Naive B cell (primary cell): ENCODE measurements at regions not wholly inside any gene's neighbourhood (a gene's known extent, or its start where the extent isn't known, plus 50 kb on each side); places are given as distances from the start of the nearest gene placed in this dataset.

Source experiments
- ATAC-seq, 2 donors: fragments of 150-1000 bp; cut with Tn5 transposase; 2 replicates each; pipeline ENCODE4 v1.10.0; 2021; ENCODE audit warnings: low read depth in 2 of 2, mild to moderate bottlenecking in 2 of 2, moderate library complexity in 2 of 2
- DNase-seq: peaks from one replicate; pipeline ENCODE4 v3.0.0; 2022
- H3K27ac Mint-ChIP-seq, 6 donors: one replicate each; pipeline ENCODE4 v1.8.0; 2020 to 2022; ENCODE audit warnings: mild to moderate bottlenecking in 6 of 6, mixed read lengths in 6 of 6, moderate library complexity in 5 of 6, inconsistent platforms in 2 of 6
- H3K27me3 Mint-ChIP-seq, 3 donors: one replicate each; pipeline ENCODE4 v1.8.0; 2021 to 2022; ENCODE audit warnings: mixed read lengths in 3 of 3, mild to moderate bottlenecking in 1 of 3
- H3K36me3 Mint-ChIP-seq, 2 donors: one replicate each; pipeline ENCODE4 v1.8.0; 2020 to 2022; ENCODE audit warnings: mixed read lengths in 2 of 2, inconsistent platforms in 1 of 2, mild to moderate bottlenecking in 1 of 2
- H3K4me1 Mint-ChIP-seq, 3 donors: one replicate each; pipeline ENCODE4 v1.8.0; 2020 to 2022; ENCODE audit warnings: mixed read lengths in 3 of 3, inconsistent platforms in 1 of 3, mild to moderate bottlenecking in 1 of 3, moderate library complexity in 1 of 3
- H3K4me3 Mint-ChIP-seq, 8 donors: one replicate each; pipeline ENCODE4 v1.8.0; 2020 to 2022; ENCODE audit warnings: mild to moderate bottlenecking in 8 of 8, mixed read lengths in 8 of 8, moderate library complexity in 8 of 8, inconsistent platforms in 2 of 8
- H3K9me3 Mint-ChIP-seq, 7 donors: one replicate each; pipeline ENCODE4 v1.8.0; 2020 to 2022; ENCODE audit warnings: mixed read lengths in 7 of 7, mild to moderate bottlenecking in 5 of 7, inconsistent platforms in 2 of 7, moderate library complexity in 1 of 7

DNA sequence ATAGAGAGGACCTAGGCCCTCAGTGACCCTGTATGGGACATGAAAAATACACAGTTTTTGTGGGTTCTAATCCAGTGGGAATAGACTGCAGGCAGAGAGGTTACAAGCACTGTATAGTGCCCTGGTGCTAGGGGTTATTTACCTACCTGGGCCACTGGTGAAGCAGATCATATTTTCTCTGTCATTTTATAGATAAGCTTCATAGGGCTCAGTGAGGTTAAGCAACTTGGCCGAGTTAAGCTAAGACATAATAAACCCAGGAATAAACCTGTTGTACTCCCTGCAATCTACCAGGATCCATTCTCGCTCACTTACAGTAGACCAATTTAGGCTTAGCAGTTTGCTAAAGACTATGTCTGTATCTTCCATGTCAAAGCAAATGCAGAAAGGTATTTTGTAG, 340.6 kb upstream of the KHDRBS2 start:
- no peak for ATAC-seq
- Mint-ChIP-seq H3K9me3 (peaks cover 0 to 2% (median 0%) of the 10 kb centered on the region in 7 donors), H3K36me3 (no peaks in the 10 kb centered on the region), H3K27me3 (no peaks in the 10 kb centered on the region), H3K27ac (no peak overlapping the region), H3K4me3 (no peak overlapping the region), H3K4me1 (no peaks in the 10 kb centered on the region)
- DNase-seq = no peak

DNA sequence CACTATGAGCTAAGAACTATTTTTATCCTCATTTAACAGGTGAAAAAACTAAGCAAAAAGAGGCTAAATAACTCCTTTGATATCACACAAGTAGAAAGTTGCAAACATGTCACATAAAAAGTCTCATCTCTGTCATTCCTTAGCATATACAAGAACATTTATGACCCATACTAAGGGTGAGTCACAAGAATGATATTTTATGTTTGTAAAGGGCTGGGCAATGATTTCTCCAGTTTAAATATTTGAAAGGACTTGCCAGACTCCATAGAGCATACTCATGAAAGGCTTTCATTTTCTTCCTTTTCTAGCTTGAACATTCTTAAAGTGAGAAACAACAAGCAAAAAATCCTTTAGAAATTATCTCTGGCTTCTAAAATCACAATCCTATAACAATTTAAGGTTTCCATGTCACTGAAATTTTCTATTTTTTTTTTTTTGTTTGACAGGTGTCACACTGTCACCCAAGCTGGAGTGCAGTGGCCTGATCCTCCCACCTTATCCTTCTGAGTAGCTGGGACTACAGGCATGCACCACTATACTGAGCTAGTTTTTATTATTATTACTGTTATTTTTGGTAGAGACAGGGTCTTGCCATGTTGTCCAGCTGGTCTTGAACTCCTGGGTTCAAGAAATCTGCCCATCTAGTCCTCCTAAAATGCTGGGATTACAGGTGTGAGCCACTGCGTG, 338.0 kb upstream of the KHDRBS2 start:
- DNase-seq (no peak), ATAC-seq (no peak)
- no peaks in the 10 kb centered on the region for H3K27me3 Mint-ChIP-seq
- H3K27ac Mint-ChIP-seq = no peak overlapping the region
- no peak overlapping the region for H3K4me3 Mint-ChIP-seq
- no peaks in the 10 kb centered on the region for H3K36me3 Mint-ChIP-seq
- no peaks in the 10 kb centered on the region for H3K9me3 Mint-ChIP-seq
- H3K4me1 Mint-ChIP-seq = no peaks in the 10 kb centered on the region

DNA sequence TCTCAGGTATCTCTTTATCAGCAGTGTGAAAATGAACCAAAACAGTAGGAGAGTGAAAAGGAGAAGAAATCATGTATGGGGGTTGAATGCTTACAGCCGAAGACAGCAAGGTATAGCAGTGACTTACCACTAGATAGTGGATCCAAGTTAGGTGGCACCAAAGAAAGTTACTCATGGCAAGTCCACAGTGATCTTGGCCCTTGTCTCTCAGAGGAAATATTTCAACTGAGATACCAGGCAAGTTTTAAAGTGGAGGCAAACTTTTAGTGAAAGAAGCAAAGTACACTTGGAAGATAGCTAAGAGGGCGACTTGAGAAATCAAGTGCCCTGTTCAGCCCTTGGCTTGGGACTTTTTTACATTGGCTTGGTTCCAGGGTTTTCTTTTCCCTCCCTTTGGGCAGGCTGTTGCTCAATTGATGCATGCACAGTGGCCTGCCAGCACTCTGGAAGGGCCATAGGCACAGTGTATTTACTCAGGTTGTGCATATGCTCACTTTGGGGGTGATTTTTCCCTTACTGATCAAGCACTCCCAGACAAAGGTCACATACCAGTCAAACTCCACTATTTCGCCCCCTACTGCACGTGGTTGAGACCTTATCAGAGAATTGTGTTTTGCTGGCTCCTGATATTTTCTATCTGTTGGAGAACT, 329.5 kb upstream of the KHDRBS2 start:
- H3K4me3 Mint-ChIP-seq = no peak overlapping the region
- H3K9me3 Mint-ChIP-seq = peaks cover 0 to 5% (median 5%) of the 10 kb centered on the region in 7 donors
- no peak for DNase-seq
- H3K27me3 Mint-ChIP-seq = peaks cover 0 to 11% (median 0%) of the 10 kb centered on the region in 3 donors
- peaks cover 4 to 6% of the 10 kb centered on the region in 2 donors for H3K36me3 Mint-ChIP-seq
- ATAC-seq = no peak
- peaks cover 4 to 6% (median 4%) of the 10 kb centered on the region in 3 donors for H3K4me1 Mint-ChIP-seq
- no peak overlapping the region for H3K27ac Mint-ChIP-seq

DNA sequence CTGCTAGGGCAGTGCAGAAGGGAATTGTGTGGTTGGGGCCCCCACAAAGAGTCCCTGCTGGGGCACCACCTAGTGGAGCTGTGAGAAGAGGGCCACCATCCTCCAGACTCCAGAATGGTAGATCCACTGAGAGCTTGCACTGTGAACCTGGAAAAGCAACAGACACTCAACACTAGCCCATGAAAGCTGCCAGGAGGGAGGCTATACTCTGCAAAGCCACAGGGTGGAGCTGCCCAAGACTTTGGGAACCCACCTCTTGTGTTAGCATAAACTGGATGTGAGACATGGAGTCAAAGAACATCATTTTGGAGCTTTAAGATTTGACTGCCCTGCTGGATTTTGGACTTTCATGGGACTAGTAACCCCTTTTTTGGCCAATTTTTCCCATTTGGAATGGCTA, 328.4 kb upstream of the KHDRBS2 start:
- H3K4me1 Mint-ChIP-seq = peaks cover 4 to 8% (median 4%) of the 10 kb centered on the region in 3 donors
- peaks cover 0 to 11% (median 0%) of the 10 kb centered on the region in 3 donors for H3K27me3 Mint-ChIP-seq
- peaks cover 0 to 15% (median 9%) of the 10 kb centered on the region in 7 donors for H3K9me3 Mint-ChIP-seq
- H3K36me3 Mint-ChIP-seq = peaks cover 6 to 8% of the 10 kb centered on the region in 2 donors
- H3K27ac Mint-ChIP-seq = no peak overlapping the region
- ATAC-seq = no peak
- H3K4me3 Mint-ChIP-seq = no peak overlapping the region
- no peak for DNase-seq

DNA sequence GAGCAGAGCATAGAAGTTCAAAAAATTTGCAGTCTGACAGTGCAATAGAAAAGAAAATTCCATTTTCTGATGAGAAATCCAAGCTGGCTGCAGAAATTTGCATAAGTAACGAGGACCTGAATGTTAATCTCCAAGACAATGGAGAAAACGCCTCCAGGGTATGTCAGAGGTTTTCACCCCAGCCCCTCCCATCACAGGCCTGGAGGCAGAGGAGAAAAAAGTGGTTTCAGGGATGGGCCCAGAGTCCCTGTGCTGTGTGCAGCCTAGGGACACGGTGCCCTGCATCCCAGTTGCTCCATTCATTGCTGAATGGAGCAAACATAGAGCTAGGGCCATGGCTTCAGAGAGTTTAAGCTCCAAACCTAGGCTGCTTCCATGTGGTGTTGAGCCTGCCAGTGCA, 327.9 kb upstream of the KHDRBS2 start:
- Mint-ChIP-seq H3K27me3 (peaks cover 0 to 11% (median 0%) of the 10 kb centered on the region in 3 donors), H3K9me3 (peaks cover 0 to 18% (median 9%) of the 10 kb centered on the region in 7 donors), H3K4me3 (no peak overlapping the region), H3K36me3 (peaks cover 6 to 8% of the 10 kb centered on the region in 2 donors), H3K4me1 (peaks cover 4 to 8% (median 4%) of the 10 kb centered on the region in 3 donors), H3K27ac (no peak overlapping the region)
- no peak for ATAC-seq
- no peak for DNase-seq

DNA sequence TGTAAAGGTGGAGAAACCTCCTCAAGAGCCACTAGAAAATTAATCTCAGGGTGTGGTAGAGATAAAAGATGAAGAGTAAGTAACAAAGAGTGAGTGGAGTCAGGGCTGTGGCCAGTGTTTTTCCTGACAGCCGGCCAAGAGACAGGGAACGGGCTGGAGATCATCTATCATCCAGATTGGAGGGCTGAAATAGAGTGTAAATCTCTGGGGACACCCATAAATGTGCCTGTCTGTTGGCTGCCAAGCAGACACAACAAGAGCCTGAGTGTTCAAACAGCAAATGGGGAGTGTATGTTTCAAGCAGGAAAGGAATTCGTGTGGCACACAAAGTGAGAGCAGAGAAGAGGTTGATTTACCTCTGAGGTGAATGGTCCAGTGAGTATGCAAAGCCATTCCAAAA, 326.4 kb upstream of the KHDRBS2 start:
- peaks cover 0 to 18% (median 9%) of the 10 kb centered on the region in 7 donors for H3K9me3 Mint-ChIP-seq
- DNase-seq (no peak), ATAC-seq (no peak)
- peaks cover 6 to 8% of the 10 kb centered on the region in 2 donors for H3K36me3 Mint-ChIP-seq
- H3K4me3 Mint-ChIP-seq = no peak overlapping the region
- H3K27ac Mint-ChIP-seq = peak overlapping the region in 1 of 6 donors; percentile 6
- no peaks in the 10 kb centered on the region for H3K27me3 Mint-ChIP-seq
- H3K4me1 Mint-ChIP-seq = peaks cover 4 to 8% (median 4%) of the 10 kb centered on the region in 3 donors

DNA sequence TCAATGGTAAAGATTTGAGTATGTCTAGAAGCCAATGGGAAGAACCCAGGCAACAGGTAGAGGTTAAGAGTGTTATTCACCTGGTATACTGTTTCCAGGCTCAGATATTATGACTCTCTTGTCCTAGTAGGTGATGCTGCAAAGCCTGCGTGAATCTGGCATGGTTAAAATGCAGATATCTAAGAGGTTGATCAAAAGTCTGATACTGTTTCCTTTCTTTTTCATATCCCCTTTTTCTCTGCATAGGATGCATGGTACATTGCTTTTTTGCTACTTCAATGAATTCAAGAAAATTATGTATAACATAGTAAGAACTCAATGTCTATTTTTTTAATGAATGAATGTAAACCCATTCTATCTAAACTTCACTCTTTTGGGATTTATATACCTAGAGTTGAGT, 284.3 kb upstream of the KHDRBS2 start:
- peaks cover 16 to 37% (median 32%) of the 10 kb centered on the region in 3 donors for H3K4me1 Mint-ChIP-seq
- no peaks in the 10 kb centered on the region for H3K9me3 Mint-ChIP-seq
- H3K27ac Mint-ChIP-seq = peak overlapping the region; percentile 17 to 89 (median 68)
- peak overlapping the region; percentile 18 to 79 (median 61) for H3K4me3 Mint-ChIP-seq
- DNase-seq (peak; percentile 19), ATAC-seq (peak; percentile 78 to 94)
- no peaks in the 10 kb centered on the region for H3K36me3 Mint-ChIP-seq
- no peaks in the 10 kb centered on the region for H3K27me3 Mint-ChIP-seq

DNA sequence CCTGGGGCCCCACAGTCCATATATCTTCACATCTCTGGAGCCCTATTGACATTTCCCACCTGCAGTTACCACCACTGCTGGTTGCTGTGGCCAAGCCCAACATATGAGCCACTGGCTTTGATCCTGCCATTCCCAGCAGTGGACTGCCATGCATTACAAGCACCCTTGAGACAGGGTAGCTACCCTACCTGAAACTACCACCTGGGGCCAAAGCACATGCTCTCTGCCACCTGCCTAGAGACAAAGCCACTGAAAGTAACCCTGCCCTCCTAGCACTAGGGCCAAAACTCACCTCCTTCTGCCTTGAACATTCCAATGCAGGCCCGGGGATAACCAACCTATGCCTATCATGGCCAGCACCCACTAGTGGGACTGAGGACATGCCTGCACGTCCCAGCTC, 255.5 kb upstream of the KHDRBS2 start:
- Mint-ChIP-seq H3K4me3 (no peak overlapping the region), H3K9me3 (peaks cover 0 to 4% (median 0%) of the 10 kb centered on the region in 7 donors), H3K27ac (peak overlapping the region in 1 of 6 donors; percentile 76), H3K36me3 (no peaks in the 10 kb centered on the region), H3K4me1 (no peaks in the 10 kb centered on the region), H3K27me3 (no peaks in the 10 kb centered on the region)
- no peak for DNase-seq
- no peak for ATAC-seq

DNA sequence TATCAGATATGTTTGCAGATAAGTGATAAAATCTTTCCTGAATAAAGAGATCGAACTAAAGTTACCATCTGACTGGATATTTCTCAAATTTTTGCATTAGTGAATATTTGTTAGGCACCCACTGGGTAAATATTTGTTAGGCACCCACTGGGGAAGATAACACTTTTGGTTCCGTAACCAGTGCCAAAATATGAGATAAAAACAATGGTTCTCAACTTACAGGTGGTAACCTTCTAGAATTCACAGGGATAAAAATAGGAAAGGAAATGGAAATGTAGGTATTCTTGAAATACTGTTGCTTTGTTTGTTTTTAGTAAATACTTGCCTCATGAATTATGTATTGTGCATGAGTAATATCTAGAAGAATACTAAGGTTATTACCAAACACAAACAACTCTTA, 245.0 kb upstream of the KHDRBS2 start:
- no peak for DNase-seq
- H3K27me3 Mint-ChIP-seq = no peaks in the 10 kb centered on the region

DNA sequence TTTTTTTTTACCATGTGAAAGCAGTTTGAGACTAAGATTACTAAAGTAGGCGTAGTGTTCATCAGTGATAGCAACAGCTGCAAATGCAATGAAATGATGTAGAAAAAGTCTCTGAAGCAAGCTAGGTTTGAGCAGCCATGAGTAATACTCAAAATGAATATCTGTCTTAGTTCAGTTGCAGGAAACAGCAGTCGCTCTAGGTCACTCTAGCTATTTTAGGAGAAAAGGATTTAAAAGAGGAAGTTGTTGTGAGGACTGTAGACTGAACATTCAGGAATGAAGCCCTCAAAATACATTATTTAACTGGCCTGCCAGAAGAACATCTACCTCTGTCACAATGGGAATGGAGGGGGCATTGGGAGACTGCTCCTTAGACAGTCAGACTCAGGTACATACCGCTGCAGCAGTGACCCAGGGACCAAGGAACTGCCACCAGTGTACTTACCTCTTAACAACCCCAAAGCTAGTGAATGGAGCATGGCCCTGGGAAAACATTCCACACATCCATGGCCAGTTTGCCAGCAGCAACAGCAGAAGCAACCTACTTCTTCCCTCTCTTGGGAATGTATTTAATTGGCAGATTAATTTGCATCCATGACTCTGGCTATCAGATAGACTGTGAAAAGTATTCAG, 243.0 kb upstream of the KHDRBS2 start:
- peak; percentile 46 to 65 for ATAC-seq
- peak overlapping the region in 1 of 8 donors; percentile 15 for H3K4me3 Mint-ChIP-seq
- H3K36me3 Mint-ChIP-seq = peaks cover 0 to 3% of the 10 kb centered on the region in 2 donors
- peak overlapping the region in 2 of 6 donors; percentile 8 to 38 for H3K27ac Mint-ChIP-seq
- peaks cover 0 to 6% (median 2%) of the 10 kb centered on the region in 7 donors for H3K9me3 Mint-ChIP-seq
- no peak for DNase-seq
- no peaks in the 10 kb centered on the region for H3K27me3 Mint-ChIP-seq
- H3K4me1 Mint-ChIP-seq = peaks cover 8 to 15% (median 11%) of the 10 kb centered on the region in 3 donors

More for the DNA sequence above, 245.0 kb upstream of the KHDRBS2 start:
- peaks cover 0 to 3% of the 10 kb centered on the region in 2 donors for H3K36me3 Mint-ChIP-seq
- H3K4me1 Mint-ChIP-seq = peaks cover 8 to 15% (median 11%) of the 10 kb centered on the region in 3 donors
- no peak overlapping the region for H3K4me3 Mint-ChIP-seq
- H3K9me3 Mint-ChIP-seq = peaks cover 0 to 6% (median 2%) of the 10 kb centered on the region in 7 donors
- ATAC-seq = no peak
- H3K27ac Mint-ChIP-seq = no peak overlapping the region

DNA sequence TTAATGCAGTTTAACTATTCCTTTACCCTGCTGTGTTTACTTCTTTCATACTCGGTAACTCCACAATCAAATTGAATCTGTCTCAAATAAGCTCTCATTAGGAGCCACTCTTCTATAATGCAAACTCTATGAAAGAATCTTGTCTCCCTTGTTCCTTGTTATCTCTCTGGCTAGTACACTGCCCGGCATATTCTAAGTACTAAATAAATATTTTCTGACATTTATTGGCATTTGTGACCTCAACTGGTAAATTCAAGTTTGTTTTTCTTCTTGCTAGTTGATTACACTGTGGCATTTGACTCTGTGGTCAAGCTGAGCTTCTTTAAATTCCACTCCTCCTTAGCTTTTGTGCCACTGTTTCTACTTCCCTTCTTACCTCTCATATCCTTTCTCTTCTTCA, 237.6 kb upstream of the KHDRBS2 start:
- DNase-seq = no peak
- no peak for ATAC-seq
- H3K27ac Mint-ChIP-seq = peak overlapping the region in 1 of 6 donors; percentile 17
- no peak overlapping the region for H3K4me3 Mint-ChIP-seq
- peaks cover 0 to 3% of the 10 kb centered on the region in 2 donors for H3K36me3 Mint-ChIP-seq
- no peaks in the 10 kb centered on the region for H3K27me3 Mint-ChIP-seq
- peaks cover 1 to 5% (median 2%) of the 10 kb centered on the region in 3 donors for H3K4me1 Mint-ChIP-seq
- peaks cover 0 to 5% (median 0%) of the 10 kb centered on the region in 7 donors for H3K9me3 Mint-ChIP-seq

DNA sequence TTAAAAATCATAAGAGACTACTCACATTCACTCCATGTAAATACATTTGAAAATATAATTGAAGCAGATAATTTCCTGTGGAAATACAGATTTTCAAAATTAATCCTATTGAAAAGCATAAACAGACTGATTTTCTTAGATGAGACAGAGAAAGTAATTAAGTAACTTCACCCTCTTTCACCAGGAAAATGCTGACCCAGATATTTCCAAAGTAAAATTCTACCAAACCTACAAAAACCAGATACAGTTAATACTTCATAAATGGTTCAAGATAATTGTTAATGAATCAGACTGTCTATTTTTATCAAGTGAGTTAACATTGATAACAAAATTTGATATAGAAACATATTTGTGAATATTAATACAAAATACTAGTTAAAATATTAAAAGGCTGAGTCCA, 233.5 kb upstream of the KHDRBS2 start:
- no peak for ATAC-seq
- no peak overlapping the region for H3K4me3 Mint-ChIP-seq
- no peaks in the 10 kb centered on the region for H3K36me3 Mint-ChIP-seq
- H3K27me3 Mint-ChIP-seq = no peaks in the 10 kb centered on the region
- peaks cover 14 to 17% (median 16%) of the 10 kb centered on the region in 3 donors for H3K4me1 Mint-ChIP-seq
- H3K27ac Mint-ChIP-seq = no peak overlapping the region
- DNase-seq = no peak
- H3K9me3 Mint-ChIP-seq = no peaks in the 10 kb centered on the region

DNA sequence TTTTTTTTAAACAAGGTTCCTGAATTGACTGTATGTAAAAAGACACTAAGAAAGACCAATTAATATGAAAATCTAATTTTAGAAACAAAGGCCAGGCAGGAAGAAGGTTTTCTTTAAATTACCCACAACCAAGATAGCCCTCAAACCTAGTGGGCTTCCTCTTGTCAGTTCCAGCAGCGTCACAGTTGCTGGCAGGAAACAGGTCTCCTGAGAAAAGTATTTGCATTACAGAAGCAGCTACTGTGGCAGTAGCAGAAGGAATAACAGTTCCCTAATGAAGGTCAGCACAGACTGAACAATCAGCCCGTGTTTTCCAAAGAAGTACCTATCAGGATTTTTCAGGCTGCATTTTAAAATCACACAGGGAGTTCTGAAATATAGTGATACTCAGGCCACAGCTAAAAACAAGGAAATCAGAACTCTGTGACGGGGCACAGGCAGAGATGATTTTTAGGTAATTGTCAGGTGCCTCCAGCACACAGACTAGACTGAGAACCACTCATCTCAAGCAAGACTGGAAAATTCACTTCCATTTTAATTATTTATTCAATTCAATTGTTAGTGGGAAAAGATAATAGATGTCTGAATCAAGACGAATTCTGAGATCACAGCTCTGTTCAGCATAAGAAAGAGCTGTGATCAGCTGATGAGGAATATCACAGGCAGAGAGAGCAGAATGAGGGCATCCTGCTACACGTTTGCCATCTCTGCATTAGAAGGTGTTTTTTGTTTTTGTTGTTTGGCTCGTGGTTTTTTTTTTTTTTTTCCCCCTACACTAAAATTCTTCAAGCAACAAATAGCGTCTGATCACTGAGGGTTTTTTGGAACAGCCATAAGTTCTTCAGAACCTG, 230.5 kb upstream of the KHDRBS2 start:
- no peaks in the 10 kb centered on the region for H3K27me3 Mint-ChIP-seq

More for the DNA sequence above, 230.5 kb upstream of the KHDRBS2 start:
- no peaks in the 10 kb centered on the region for H3K36me3 Mint-ChIP-seq
- no peaks in the 10 kb centered on the region for H3K9me3 Mint-ChIP-seq
- ATAC-seq (peak; percentile 77 to 90), DNase-seq (peak; percentile 10)
- H3K4me1 Mint-ChIP-seq = peaks cover 14 to 17% (median 16%) of the 10 kb centered on the region in 3 donors
- H3K4me3 Mint-ChIP-seq = peak overlapping the region in 6 of 8 donors; percentile 11 to 55 (median 44)
- peak overlapping the region in 5 of 6 donors; percentile 23 to 80 (median 47) for H3K27ac Mint-ChIP-seq
